ENCODE measurements at regions not wholly inside any gene's neighbourhood (a gene's known extent, or its start where the extent isn't known, plus 50 kb on each side); places are given as distances from the start of the nearest gene placed in this dataset.

DNA sequence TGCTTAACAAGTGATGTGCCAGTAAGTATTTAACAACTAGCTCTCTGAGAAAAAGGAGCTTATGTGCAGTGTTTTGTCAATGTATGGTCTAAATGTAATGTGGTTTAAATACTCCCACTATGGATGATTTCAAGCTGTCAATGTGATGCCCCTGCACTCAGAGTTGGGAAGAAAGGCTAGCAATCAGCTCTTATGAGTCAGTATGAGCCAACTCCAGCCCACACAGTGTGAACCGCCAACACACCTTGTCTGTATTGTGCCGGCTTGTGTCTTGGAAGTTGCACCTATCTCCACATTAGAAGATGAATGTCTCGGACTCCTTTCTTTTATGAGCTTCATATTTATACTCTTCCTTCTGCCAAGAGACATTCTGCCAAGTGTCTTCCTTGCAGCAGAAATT, 703.8 kb upstream of the RAB6C start:
- TF ChIP-seq JUN (IDR thresholded peaks at IDR 0.05; ENCODE audit: borderline replicate concordance, insufficient read depth, insufficient read length, low read depth) = no peak
- TF ChIP-seq FOS (IDR thresholded peaks at IDR 0.05; ENCODE audit: borderline replicate concordance, insufficient read depth, low read length) = no peak
- TF ChIP-seq MAX (IDR thresholded peaks at IDR 0.05; ENCODE audit: insufficient read depth, insufficient read length) = no peak
- TF ChIP-seq POLR2AphosphoS5 (IDR thresholded peaks at IDR 0.05; ENCODE audit: insufficient read depth, low read depth, low read length) = no peak
- no peak for TF ChIP-seq GATA2 (IDR thresholded peaks at IDR 0.05; ENCODE audit: insufficient read depth, insufficient read length, low read depth, low read length)
- TF ChIP-seq POLR2A (IDR thresholded peaks at IDR 0.05; ENCODE audit: low read depth, low read length) = no peak
- TF ChIP-seq MYC (IDR thresholded peaks at IDR 0.05; ENCODE audit: low read depth, low read length) = no peak
- TF ChIP-seq, protein P1, sequence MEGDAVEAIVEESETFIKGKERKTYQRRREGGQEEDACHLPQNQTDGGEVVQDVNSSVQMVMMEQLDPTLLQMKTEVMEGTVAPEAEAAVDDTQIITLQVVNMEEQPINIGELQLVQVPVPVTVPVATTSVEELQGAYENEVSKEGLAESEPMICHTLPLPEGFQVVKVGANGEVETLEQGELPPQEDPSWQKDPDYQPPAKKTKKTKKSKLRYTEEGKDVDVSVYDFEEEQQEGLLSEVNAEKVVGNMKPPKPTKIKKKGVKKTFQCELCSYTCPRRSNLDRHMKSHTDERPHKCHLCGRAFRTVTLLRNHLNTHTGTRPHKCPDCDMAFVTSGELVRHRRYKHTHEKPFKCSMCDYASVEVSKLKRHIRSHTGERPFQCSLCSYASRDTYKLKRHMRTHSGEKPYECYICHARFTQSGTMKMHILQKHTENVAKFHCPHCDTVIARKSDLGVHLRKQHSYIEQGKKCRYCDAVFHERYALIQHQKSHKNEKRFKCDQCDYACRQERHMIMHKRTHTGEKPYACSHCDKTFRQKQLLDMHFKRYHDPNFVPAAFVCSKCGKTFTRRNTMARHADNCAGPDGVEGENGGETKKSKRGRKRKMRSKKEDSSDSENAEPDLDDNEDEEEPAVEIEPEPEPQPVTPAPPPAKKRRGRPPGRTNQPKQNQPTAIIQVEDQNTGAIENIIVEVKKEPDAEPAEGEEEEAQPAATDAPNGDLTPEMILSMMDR (IDR thresholded peaks at IDR 0.05; ENCODE audit: extremely low read depth in 1 of 2, insufficient read depth in 1 of 2, low read depth in 1 of 2, low read length in 2 of 2) = no peak
- TF ChIP-seq EZH2 (IDR thresholded peaks at IDR 0.05; ENCODE audit: borderline replicate concordance, low read depth, low read length, severe bottlenecking) = no peak
- Histone ChIP-seq H3K4me1 (ENCODE audit: control insufficient read depth, extremely low read depth, insufficient read depth, low read length) (no peaks in the 10 kb centered on the region), H2AFZ (ENCODE audit: low read depth, low read length) (no peak overlapping the region), H3K9me3 (replicated peaks; ENCODE audit: control insufficient read depth, insufficient read depth, low read length) (no peaks in the 10 kb centered on the region), H4K20me1 (replicated peaks; ENCODE audit: control insufficient read depth, extremely low read depth, insufficient read depth, low read length) (no peaks in the 10 kb centered on the region), H3K27ac (ENCODE audit: insufficient read depth, low read depth, low read length) (no peak overlapping the region), H3K27me3 (ENCODE audit: control insufficient read depth in 2 of 2, insufficient read depth in 2 of 2, low read length in 2 of 2) (no peaks in the 10 kb centered on the region), H3K4me3 (replicated peaks in 1 of 3; ENCODE audit: insufficient read depth in 1 of 3, low read depth in 1 of 3, low read length in 3 of 3) (no peak overlapping the region), H3K79me2 (ENCODE audit: control insufficient read depth, insufficient read depth, low read length) (no peaks in the 10 kb centered on the region), H3K36me3 (ENCODE audit: control insufficient read depth in 2 of 2, extremely low read depth in 1 of 2, insufficient read depth in 2 of 2, low read length in 2 of 2) (no peaks in the 10 kb centered on the region), H3K4me2 (ENCODE audit: insufficient read depth, low read length) (no peak overlapping the region), H3K9ac (replicated peaks; ENCODE audit: extremely low read depth, insufficient read depth, low read length) (no peak overlapping the region), H3K9me1 (replicated peaks; ENCODE audit: control insufficient read depth, extremely low read depth, insufficient read depth, low read length) (no peaks in the 10 kb centered on the region)
- no peak for DNase-seq (ENCODE audit: low read depth, low spot score)
- FAIRE-seq = no peak
- dilution Hi-C loops (cut with MboI; ENCODE audit: extremely low pct_ligation_motif_present, low sequenced_read_pairs) (no loop called here), intact Hi-C loops (cut with micrococcal nuclease) (no loop called here)
- BruUV-seq (replicated peaks) = no TSS peak
- POLR2A ChIA-PET = no interaction called here
- CTCF ChIA-PET = no interaction called here
